OCI-LY1 (cell line): ENCODE measurements at regions not wholly inside any gene's neighbourhood (a gene's known extent, or its start where the extent isn't known, plus 50 kb on each side); places are given as distances from the start of the nearest gene placed in this dataset.

Source experiments
- H2AFZ ChIP-seq: fragments of 200-600 bp; sonication (generic), shearing (Covaris generic); 2 replicates; pipeline ENCODE4 v1.6.0; 2014; ENCODE audit warnings: antibody characterized with exemption, mild to moderate bottlenecking, low read length
- H3F3A ChIP-seq: fragments of 200-600 bp; sonication (generic), shearing (Covaris generic); 2 replicates; pipeline ENCODE4 v1.6.0; 2014; ENCODE audit warnings: mild to moderate bottlenecking, antibody characterized with exemption, low read length, moderate library complexity; ENCODE audit not compliant: insufficient read depth
- H3K27ac ChIP-seq: fragments of 200-600 bp; sonication (generic); 2 replicates; pipeline ENCODE4 v1.5.1; 2014; ENCODE audit warnings: low read length, mixed run types, mild to moderate bottlenecking, low read depth; ENCODE audit not compliant: poor library complexity, severe bottlenecking
- H3K27me3 ChIP-seq: fragments of 200-600 bp; sonication (generic); 2 replicates; pipeline ENCODE4 v1.6.0; 2014; ENCODE audit warnings: antibody characterized with exemption, mild to moderate bottlenecking, low read length, moderate library complexity; ENCODE audit not compliant: insufficient read depth
- H3K36me3 ChIP-seq: fragments of 200-600 bp; sonication (generic); 2 replicates; pipeline ENCODE4 v1.6.1; 2014; ENCODE audit warnings: mild to moderate bottlenecking, antibody characterized with exemption, low read length, moderate library complexity, mixed read lengths; ENCODE audit not compliant: insufficient read depth
- H3K4me1 ChIP-seq: fragments of 200-600 bp; sonication (generic); 2 replicates; pipeline ENCODE4 v1.5.1; 2014; ENCODE audit warnings: mild to moderate bottlenecking, low read length, moderate library complexity; ENCODE audit not compliant: insufficient read depth, severe bottlenecking
- H3K4me2 ChIP-seq: fragments of 200-600 bp; sonication (generic), shearing (Covaris generic); 2 replicates; pipeline ENCODE4 v1.6.1; 2014; ENCODE audit warnings: low read length
- H3K4me3 ChIP-seq: fragments of 200-600 bp; sonication (generic); 2 replicates; pipeline ENCODE4 v1.5.1; 2014; ENCODE audit warnings: low read length, low read depth, mild to moderate bottlenecking, mixed read lengths; ENCODE audit not compliant: poor library complexity, severe bottlenecking
- H3K79me2 ChIP-seq: fragments of 200-600 bp; shearing (Covaris generic); 2 replicates; pipeline ENCODE4 v1.6.1; 2016; ENCODE audit warnings: mixed run types, low read length, mixed read lengths; ENCODE audit not compliant: insufficient read depth
- H3K9ac ChIP-seq: fragments of 200-600 bp; sonication (generic), shearing (Covaris generic); 2 replicates; pipeline ENCODE4 v1.6.1; 2014; ENCODE audit warnings: mild to moderate bottlenecking, low read length, mixed read lengths
- H3K9me2 ChIP-seq: fragments of 200-600 bp; sonication (generic), shearing (Covaris generic); 2 replicates; pipeline ENCODE4 v1.6.1; 2014; ENCODE audit warnings: low read depth, mild to moderate bottlenecking, low read length, mixed read lengths
- H3K9me3 ChIP-seq: fragments of 200-600 bp; shearing (Covaris generic); 2 replicates; pipeline ENCODE4 v1.6.1; 2014; ENCODE audit warnings: low read length, mixed read lengths
- H4K20me1 ChIP-seq: fragments of 200-600 bp; sonication (generic), shearing (Covaris generic); 2 replicates; pipeline ENCODE4 v1.6.0; 2016; ENCODE audit warnings: mild to moderate bottlenecking, low read length; ENCODE audit not compliant: insufficient read depth
- EZH2 ChIP-seq: fragments of 200-600 bp; sonication (generic), shearing (Covaris generic); IDR thresholded peaks from 2 replicates; pipeline ENCODE4 v1.8.0; 2017; ENCODE audit warnings: borderline replicate concordance, mixed run types, mild to moderate bottlenecking, antibody characterized with exemption, low read length, moderate library complexity, mixed read lengths
- TF ChIP-seq, protein P1 (sequence below): fragments of 200-600 bp; sonication (generic), shearing (Covaris generic); IDR thresholded peaks from 2 replicates; pipeline ENCODE4 v1.5.1; 2017; ENCODE audit warnings: mild to moderate bottlenecking, antibody characterized with exemption, low read length, moderate library complexity, mixed read lengths

GRCh38 chr1:232293361-232293760, 336.6 kb downstream of the SIPA1L2 start:
- no peak overlapping the region for H3K4me3 ChIP-seq
- no peak for TF ChIP-seq EZH2
- TF ChIP-seq, protein P1, sequence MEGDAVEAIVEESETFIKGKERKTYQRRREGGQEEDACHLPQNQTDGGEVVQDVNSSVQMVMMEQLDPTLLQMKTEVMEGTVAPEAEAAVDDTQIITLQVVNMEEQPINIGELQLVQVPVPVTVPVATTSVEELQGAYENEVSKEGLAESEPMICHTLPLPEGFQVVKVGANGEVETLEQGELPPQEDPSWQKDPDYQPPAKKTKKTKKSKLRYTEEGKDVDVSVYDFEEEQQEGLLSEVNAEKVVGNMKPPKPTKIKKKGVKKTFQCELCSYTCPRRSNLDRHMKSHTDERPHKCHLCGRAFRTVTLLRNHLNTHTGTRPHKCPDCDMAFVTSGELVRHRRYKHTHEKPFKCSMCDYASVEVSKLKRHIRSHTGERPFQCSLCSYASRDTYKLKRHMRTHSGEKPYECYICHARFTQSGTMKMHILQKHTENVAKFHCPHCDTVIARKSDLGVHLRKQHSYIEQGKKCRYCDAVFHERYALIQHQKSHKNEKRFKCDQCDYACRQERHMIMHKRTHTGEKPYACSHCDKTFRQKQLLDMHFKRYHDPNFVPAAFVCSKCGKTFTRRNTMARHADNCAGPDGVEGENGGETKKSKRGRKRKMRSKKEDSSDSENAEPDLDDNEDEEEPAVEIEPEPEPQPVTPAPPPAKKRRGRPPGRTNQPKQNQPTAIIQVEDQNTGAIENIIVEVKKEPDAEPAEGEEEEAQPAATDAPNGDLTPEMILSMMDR, result no peak

GRCh38 chr1:232292818-232293217, 337.1 kb downstream of the SIPA1L2 start:
- no peak overlapping the region for H3K9ac ChIP-seq
- no peaks in the 10 kb centered on the region for H3K36me3 ChIP-seq
- H3F3A ChIP-seq, result no peaks in the 10 kb centered on the region
- no peaks in the 10 kb centered on the region for H4K20me1 ChIP-seq
- H3K4me3 ChIP-seq, result no peak overlapping the region
- no peaks in the 10 kb centered on the region for H3K9me2 ChIP-seq
- no peaks in the 10 kb centered on the region for H3K79me2 ChIP-seq
- no peaks in the 10 kb centered on the region for H3K9me3 ChIP-seq
- H3K27me3 ChIP-seq, result no peaks in the 10 kb centered on the region
- no peak for TF ChIP-seq EZH2
- TF ChIP-seq, protein P1, result no peak
- no peak overlapping the region for H2AFZ ChIP-seq
- no peaks in the 10 kb centered on the region for H3K4me1 ChIP-seq
- H3K27ac ChIP-seq, result no peak overlapping the region
- H3K4me2 ChIP-seq, result no peak overlapping the region

More at GRCh38 chr1:232293361-232293760, 336.6 kb downstream of the SIPA1L2 start:
- no peaks in the 10 kb centered on the region for H3K9me3 ChIP-seq
- no peaks in the 10 kb centered on the region for H3K9me2 ChIP-seq
- no peaks in the 10 kb centered on the region for H3F3A ChIP-seq
- H3K36me3 ChIP-seq, result no peaks in the 10 kb centered on the region
- H3K9ac ChIP-seq, result no peak overlapping the region
- H3K4me2 ChIP-seq, result no peak overlapping the region
- no peaks in the 10 kb centered on the region for H3K4me1 ChIP-seq
- H3K79me2 ChIP-seq, result no peaks in the 10 kb centered on the region
- H3K27me3 ChIP-seq, result no peaks in the 10 kb centered on the region
- no peak overlapping the region for H2AFZ ChIP-seq
- no peak overlapping the region for H3K27ac ChIP-seq
- H4K20me1 ChIP-seq, result no peaks in the 10 kb centered on the region

GRCh38 chr1:232292239-232292638, 337.7 kb downstream of the SIPA1L2 start:
- TF ChIP-seq EZH2, result no peak
- TF ChIP-seq, protein P1, result no peak
- no peaks in the 10 kb centered on the region for H3K9me3 ChIP-seq

More at GRCh38 chr1:232292239-232292638, 337.7 kb downstream of the SIPA1L2 start:
- Histone ChIP-seq H3F3A (no peaks in the 10 kb centered on the region), H3K4me2 (no peak overlapping the region), H3K79me2 (no peaks in the 10 kb centered on the region), H2AFZ (no peak overlapping the region), H3K9ac (no peak overlapping the region), H3K4me1 (no peaks in the 10 kb centered on the region), H3K36me3 (no peaks in the 10 kb centered on the region), H3K27ac (no peak overlapping the region), H3K4me3 (no peak overlapping the region), H4K20me1 (no peaks in the 10 kb centered on the region), H3K9me2 (no peaks in the 10 kb centered on the region), H3K27me3 (no peaks in the 10 kb centered on the region)
